ENCODE measurements at regions not wholly inside any gene's neighbourhood (a gene's known extent, or its start where the extent isn't known, plus 50 kb on each side); places are given as distances from the start of the nearest gene placed in this dataset.

DNA sequence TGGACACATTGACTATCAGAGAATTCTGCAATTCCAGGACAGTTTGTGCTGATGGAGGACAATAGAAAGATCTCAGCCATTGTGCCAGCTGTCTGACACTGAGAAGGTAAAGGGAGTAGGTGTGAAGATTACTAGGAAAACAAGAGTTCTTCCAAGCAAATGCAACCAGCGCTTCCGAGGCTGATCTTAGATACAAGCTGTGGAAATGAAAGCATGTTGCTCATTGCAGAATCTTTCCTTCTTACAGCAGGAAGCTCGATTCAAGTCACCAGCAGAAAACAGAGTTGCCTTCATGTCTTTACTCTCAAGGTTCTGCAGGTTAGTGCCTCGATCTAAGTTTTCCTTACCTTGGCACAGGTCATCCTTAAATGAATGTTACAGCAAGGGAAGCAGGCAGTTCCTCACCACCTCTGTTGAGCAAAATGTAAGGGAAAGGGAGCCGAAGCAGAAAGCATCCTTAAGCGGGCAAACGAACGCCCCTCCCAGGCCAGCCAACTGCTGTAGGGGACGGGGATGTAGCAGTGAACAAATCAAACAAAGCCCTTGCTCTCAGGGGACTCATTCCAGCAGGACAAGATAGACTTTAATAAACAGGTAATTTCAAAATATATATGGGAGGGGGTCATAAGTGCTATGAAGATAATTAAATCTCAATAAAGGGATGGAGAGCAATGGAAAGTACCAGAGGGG lies 54.3 kb downstream of the MARCHF4 start:
- TF ChIP-seq, protein P1, sequence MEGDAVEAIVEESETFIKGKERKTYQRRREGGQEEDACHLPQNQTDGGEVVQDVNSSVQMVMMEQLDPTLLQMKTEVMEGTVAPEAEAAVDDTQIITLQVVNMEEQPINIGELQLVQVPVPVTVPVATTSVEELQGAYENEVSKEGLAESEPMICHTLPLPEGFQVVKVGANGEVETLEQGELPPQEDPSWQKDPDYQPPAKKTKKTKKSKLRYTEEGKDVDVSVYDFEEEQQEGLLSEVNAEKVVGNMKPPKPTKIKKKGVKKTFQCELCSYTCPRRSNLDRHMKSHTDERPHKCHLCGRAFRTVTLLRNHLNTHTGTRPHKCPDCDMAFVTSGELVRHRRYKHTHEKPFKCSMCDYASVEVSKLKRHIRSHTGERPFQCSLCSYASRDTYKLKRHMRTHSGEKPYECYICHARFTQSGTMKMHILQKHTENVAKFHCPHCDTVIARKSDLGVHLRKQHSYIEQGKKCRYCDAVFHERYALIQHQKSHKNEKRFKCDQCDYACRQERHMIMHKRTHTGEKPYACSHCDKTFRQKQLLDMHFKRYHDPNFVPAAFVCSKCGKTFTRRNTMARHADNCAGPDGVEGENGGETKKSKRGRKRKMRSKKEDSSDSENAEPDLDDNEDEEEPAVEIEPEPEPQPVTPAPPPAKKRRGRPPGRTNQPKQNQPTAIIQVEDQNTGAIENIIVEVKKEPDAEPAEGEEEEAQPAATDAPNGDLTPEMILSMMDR (IDR thresholded peaks at IDR 0.05): no peak
- no peak for TF ChIP-seq POLR2A (IDR thresholded peaks at IDR 0.05)

Data from lower leg skin (tissue), 3 donors.